Mucosa of descending colon (tissue), 3 donors: ENCODE measurements at regions not wholly inside any gene's neighbourhood (a gene's known extent, or its start where the extent isn't known, plus 50 kb on each side); places are given as distances from the start of the nearest gene placed in this dataset.

Experiments
- ATAC-seq: fragments of 200-7000 bp; cut with Tn5 transposase; one replicate; pipeline ENCODE4 v1.9.1; 2020; ENCODE audit warnings: mild to moderate bottlenecking, moderate library complexity
- DNase-seq, 3 donors: peaks; one replicate each; pipeline ENCODE4 v3.0.0-alpha.2; 2020
- H3K36me3 ChIP-seq: fragments of 200-600 bp; one replicate; pipeline ENCODE4 v1.8.0; 2021; ENCODE audit warnings: low read depth, mild to moderate bottlenecking
- H3K4me1 ChIP-seq: fragments of 200-600 bp; one replicate; pipeline ENCODE4 v1.8.0; 2021; ENCODE audit warnings: low read depth, mild to moderate bottlenecking
- H3K4me3 ChIP-seq: fragments of 200-600 bp; one replicate; pipeline ENCODE4 v1.8.0; 2021; ENCODE audit warnings: mild to moderate bottlenecking
- H3K9me3 ChIP-seq: fragments of 200-600 bp; one replicate; pipeline ENCODE4 v1.8.0; 2021; ENCODE audit warnings: mild to moderate bottlenecking
- intact Hi-C, 2 donors: fragments of 100-400 bp; cut with DNase I in 1 of 2; cut with micrococcal nuclease in 1 of 2; formaldehyde crosslinking; loops; one replicate each; pipeline versions ENCODE4 v1.11.0 to v1.11.1; 2022; cut with DNase I, micrococcal nuclease
- TF ChIP-seq, protein P1 (sequence below): fragments of 200-600 bp; IDR thresholded peaks from one replicate; pipeline ENCODE4 v1.8.0; 2022; ENCODE audit warnings: antibody characterized with exemption, mild to moderate bottlenecking
- donor health status: DM: no; HTN: no; CAD: no; lungs with moderate emphysema.
- donor health status: DM: no; HTN: no; CAD: no.
- donor health status: DM: no; HTN: yes; CAD: no.

DNA sequence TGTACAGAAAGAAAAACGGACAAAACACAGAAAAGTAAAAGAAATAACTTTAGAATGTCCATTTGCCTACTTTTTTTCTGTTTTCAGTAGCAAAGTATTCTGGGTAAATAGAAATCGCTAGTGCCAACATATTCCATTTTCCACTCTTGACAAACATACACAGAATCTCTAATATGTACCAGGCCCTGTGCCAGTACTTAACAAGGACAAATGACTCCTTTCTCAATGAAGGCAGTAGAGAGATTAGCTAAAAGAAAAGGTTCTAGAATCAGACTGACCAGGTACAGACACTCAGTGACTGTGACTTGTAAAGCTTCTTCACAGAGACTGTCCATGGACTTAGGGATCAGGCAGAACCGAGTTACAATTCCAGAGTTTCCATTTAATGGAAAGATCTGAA is 165.8 kb upstream of the STAC start:
- no peak overlapping the region for H3K4me3 ChIP-seq
- TF ChIP-seq, protein P1, sequence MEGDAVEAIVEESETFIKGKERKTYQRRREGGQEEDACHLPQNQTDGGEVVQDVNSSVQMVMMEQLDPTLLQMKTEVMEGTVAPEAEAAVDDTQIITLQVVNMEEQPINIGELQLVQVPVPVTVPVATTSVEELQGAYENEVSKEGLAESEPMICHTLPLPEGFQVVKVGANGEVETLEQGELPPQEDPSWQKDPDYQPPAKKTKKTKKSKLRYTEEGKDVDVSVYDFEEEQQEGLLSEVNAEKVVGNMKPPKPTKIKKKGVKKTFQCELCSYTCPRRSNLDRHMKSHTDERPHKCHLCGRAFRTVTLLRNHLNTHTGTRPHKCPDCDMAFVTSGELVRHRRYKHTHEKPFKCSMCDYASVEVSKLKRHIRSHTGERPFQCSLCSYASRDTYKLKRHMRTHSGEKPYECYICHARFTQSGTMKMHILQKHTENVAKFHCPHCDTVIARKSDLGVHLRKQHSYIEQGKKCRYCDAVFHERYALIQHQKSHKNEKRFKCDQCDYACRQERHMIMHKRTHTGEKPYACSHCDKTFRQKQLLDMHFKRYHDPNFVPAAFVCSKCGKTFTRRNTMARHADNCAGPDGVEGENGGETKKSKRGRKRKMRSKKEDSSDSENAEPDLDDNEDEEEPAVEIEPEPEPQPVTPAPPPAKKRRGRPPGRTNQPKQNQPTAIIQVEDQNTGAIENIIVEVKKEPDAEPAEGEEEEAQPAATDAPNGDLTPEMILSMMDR: no peak
- intact Hi-C loops: no loop called here
- no peaks in the 10 kb centered on the region for H3K36me3 ChIP-seq
- no peak for ATAC-seq
- no peaks in the 10 kb centered on the region for H3K4me1 ChIP-seq
- DNase-seq: no peak
- no peaks in the 10 kb centered on the region for H3K9me3 ChIP-seq

DNA sequence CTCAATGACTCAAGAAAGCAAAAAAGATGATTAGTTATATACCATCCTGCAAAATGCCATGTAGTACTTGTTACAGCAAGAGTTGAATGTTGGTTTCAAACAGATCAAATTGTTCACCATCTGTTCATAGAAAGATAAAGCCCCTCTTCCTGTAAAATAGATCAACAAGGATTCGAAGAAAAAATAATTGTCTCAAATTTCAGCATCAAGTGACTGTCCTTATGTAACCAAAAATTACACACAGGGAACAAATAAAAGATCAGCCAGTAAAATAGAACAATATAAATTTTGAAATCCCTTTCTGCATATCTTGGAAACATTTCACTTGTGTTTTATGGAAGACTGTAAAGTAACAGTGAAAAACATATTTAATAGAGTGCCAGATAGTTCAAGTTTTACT is 165.1 kb upstream of the STAC start:
- Histone ChIP-seq H3K9me3 (no peaks in the 10 kb centered on the region), H3K4me3 (no peak overlapping the region), H3K4me1 (no peaks in the 10 kb centered on the region), H3K36me3 (no peaks in the 10 kb centered on the region)
- DNase-seq: no peak
- TF ChIP-seq, protein P1: no peak
- intact Hi-C loops: no loop called here
- ATAC-seq: no peak

DNA sequence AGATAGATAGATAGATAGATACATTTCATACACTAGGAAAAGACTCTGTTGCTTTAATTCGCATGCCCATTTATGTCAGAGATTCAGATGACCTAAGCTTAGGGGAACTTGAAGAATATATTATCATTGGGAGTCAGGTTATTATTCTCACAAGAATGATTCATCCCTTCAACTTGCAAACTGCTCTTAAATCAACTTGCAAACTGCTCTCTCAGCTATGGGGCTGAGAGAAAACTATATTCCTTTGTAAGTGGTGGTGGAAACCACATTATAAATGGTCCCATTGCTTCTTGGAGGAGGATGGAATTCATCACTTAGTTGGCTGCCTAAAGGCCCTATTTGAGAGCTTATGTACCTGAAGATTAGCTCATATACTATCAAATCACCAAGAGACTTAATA is 160.9 kb upstream of the STAC start:
- H3K9me3 ChIP-seq: no peaks in the 10 kb centered on the region
- no peak overlapping the region for H3K4me3 ChIP-seq
- intact Hi-C loops: no loop called here
- no peaks in the 10 kb centered on the region for H3K36me3 ChIP-seq
- TF ChIP-seq, protein P1: no peak
- no peaks in the 10 kb centered on the region for H3K4me1 ChIP-seq
- DNase-seq (no peak), ATAC-seq (no peak)

DNA sequence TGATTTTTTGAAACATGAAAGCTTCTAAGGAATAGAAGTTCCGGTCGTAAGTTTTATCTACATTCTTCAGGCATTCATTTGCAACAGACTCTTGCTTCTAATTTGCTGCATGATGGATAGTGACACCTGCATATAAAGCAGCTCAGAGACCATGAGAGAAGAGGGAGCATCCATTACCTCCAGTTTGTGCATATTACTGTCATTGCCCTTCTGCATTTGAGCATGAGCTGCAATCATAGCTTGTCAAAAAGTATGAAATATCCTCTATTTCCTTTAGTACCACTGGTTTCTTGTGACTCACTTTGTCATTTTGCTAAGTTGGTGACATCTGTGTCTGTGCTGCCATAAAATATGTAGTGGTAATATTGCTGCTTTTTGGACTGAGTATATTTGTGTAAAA is 160.1 kb upstream of the STAC start:
- no peak for ATAC-seq
- TF ChIP-seq, protein P1: no peak
- intact Hi-C loops: no loop called here
- H3K36me3 ChIP-seq: no peaks in the 10 kb centered on the region
- H3K9me3 ChIP-seq: no peaks in the 10 kb centered on the region
- no peak overlapping the region for H3K4me3 ChIP-seq
- DNase-seq: no peak
- H3K4me1 ChIP-seq: no peaks in the 10 kb centered on the region

DNA sequence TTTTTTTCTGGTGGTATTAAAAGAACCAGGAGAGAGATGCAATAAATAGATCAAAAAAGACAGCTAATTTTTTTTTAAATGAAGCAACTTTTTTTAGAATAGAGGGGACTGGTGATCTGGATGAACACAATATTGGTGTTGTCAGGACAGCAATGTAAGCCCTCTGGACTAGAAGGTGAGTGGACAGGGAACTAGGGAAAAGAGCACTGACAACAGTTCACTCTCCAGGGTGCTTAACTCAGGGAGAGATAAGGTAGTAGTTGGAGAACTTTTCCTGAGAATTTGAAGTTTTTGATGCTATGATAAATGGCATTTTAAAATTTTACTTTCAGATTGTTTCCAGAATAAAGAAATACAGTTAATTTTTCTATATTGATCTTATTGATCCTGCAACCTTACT is 158.3 kb upstream of the STAC start:
- H3K36me3 ChIP-seq: no peaks in the 10 kb centered on the region
- intact Hi-C loops: no loop called here
- DNase-seq: no peak
- TF ChIP-seq, protein P1: no peak
- ATAC-seq: no peak
- no peaks in the 10 kb centered on the region for H3K4me1 ChIP-seq
- H3K4me3 ChIP-seq: no peak overlapping the region
- H3K9me3 ChIP-seq: no peaks in the 10 kb centered on the region

DNA sequence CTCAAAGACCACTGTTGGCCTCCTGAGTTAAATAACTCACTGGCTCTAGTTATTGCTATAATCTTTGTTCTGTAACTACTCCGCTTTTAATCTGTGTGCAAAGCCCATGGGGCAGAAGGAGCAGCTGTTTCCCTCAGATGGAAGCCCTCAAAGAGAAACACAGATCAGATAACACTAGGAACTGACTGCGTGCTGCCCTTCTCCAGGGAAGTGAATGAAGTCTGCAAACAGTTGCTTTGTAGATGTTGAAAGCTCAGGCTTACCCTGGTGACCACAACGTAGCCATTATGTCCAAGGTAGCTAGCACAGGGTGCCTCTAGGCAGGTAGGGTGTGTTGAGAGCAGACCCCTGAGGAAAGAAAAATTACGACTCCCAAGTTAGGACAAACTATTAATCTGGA is 152.3 kb upstream of the STAC start:
- ATAC-seq (no peak), DNase-seq (no peak)
- TF ChIP-seq, protein P1: no peak
- no peaks in the 10 kb centered on the region for H3K4me1 ChIP-seq
- no peak overlapping the region for H3K4me3 ChIP-seq
- H3K36me3 ChIP-seq: no peaks in the 10 kb centered on the region
- H3K9me3 ChIP-seq: no peaks in the 10 kb centered on the region
- intact Hi-C loops: no loop called here
